ENCODE measurements at regions not wholly inside any gene's neighbourhood (a gene's known extent, or its start where the extent isn't known, plus 50 kb on each side); places are given as distances from the start of the nearest gene placed in this dataset.

DNA sequence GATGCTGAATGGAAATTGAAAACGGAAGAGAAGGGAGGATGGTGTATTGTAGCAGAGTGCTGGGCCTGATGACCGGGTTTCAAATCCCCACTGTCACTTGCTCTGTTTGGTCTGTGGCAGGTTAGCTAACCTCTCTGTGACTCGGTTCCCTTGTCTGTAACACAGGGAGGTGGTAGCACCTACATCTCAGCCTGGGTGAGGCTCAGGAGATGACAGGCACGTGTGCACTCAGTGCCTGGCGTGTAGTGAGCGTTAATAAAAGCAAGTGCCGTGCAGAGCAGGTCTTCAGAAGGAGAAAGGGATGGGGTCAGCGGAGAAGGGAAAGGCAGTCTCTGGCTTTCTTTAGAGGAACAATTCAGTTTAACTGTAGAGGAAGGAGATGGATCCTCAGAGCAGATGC lies 125.5 kb upstream of the SMIM21 start:
- no peaks in the 10 kb centered on the region for H3K36me3 ChIP-seq (ENCODE audit: control insufficient read depth, insufficient read depth, low read length)
- no peaks in the 10 kb centered on the region for H3K36me3 Mint-ChIP-seq

DNA sequence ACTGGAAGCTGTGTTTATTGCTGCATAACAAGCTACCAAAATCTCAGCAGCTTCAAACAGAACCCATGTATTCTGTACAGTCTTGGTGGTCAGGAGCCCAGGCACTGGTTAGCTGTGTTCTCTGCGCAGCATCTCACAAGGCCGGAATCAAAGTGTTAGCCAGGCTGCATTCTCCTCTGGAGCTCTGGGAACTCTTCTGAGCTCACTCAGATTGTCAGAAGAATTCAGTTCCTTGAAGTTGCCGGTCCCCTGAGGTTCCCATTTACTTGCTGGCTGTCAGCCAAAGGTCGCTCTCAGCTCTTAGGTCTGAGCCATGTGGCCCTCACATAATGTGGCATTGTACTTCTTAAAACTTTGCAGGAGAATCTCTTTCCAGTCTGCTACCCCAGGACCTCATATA lies 123.6 kb upstream of the SMIM21 start:
- Mint-ChIP-seq H3K9me3 (peaks cover 0 to 3% (median 0%) of the 10 kb centered on the region in 7 donors), H3K27ac (no peak overlapping the region), H3K4me3 (no peak overlapping the region), H3K4me1 (no peaks in the 10 kb centered on the region), H3K36me3 (no peaks in the 10 kb centered on the region), H3K27me3 (peaks cover 14% of the 10 kb centered on the region)
- Histone ChIP-seq H3K4me1 (ENCODE audit: control insufficient read depth, insufficient read depth, low read length, poor library complexity, severe bottlenecking) (no peaks in the 10 kb centered on the region), H3K27me3 (ENCODE audit: control insufficient read depth, insufficient read depth, low read length) (no peaks in the 10 kb centered on the region), H3K27ac (ENCODE audit: insufficient read depth, low read length, poor library complexity, severe bottlenecking) (no peak overlapping the region), H3K36me3 (ENCODE audit: control insufficient read depth, insufficient read depth, low read length) (no peaks in the 10 kb centered on the region), H3K4me3 (ENCODE audit: low read depth, low read length) (no peak overlapping the region), H3K9me3 (ENCODE audit: control insufficient read depth in 2 of 2, low read length in 2 of 2) (no peaks in the 10 kb centered on the region)
- DNase-seq = no peak
- no peak for ATAC-seq (ENCODE audit: low read depth in 2 of 2)

More for the DNA sequence above, 125.5 kb upstream of the SMIM21 start:
- no peak overlapping the region for H3K27ac ChIP-seq (ENCODE audit: insufficient read depth, low read length, poor library complexity, severe bottlenecking)
- H3K27me3 ChIP-seq (ENCODE audit: control insufficient read depth, insufficient read depth, low read length) = no peaks in the 10 kb centered on the region
- Mint-ChIP-seq H3K27me3 (peaks cover 14% of the 10 kb centered on the region), H3K4me1 (no peaks in the 10 kb centered on the region), H3K27ac (no peak overlapping the region), H3K9me3 (peaks cover 0 to 3% (median 0%) of the 10 kb centered on the region in 7 donors), H3K4me3 (no peak overlapping the region)
- no peaks in the 10 kb centered on the region for H3K9me3 ChIP-seq (ENCODE audit: control insufficient read depth in 2 of 2, low read length in 2 of 2)
- H3K4me3 ChIP-seq (ENCODE audit: low read depth, low read length) = no peak overlapping the region
- no peaks in the 10 kb centered on the region for H3K4me1 ChIP-seq (ENCODE audit: control insufficient read depth, insufficient read depth, low read length, poor library complexity, severe bottlenecking)
- no peak for DNase-seq
- no peak for ATAC-seq (ENCODE audit: low read depth in 2 of 2)

DNA sequence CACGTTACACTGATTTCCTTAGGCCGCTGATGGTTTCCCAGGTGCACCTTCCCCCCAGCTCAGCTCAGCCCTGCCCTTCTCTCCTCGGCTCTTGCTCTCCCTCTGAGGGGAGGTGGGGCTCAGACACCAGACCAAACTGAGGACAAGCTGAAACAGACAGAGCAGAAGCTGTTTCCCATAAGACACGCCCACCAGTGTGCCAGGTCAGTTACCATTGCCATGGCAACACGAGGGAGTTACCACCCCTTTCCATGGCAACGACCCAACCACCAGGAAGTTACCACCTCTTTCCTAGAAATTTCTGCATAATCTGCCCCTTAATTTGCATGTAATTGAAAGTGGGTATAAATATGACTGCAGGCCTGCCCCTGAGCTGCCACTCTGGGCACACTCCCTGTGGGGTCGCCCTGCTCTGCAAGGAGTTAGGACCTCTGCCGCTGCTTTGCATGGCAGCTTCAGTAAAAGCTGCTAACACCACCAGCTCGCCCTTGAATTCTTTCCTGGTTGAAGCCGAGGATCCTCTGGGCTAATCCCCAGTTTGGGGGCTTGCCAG lies 120.9 kb upstream of the SMIM21 start:
- Mint-ChIP-seq H3K4me1 (no peaks in the 10 kb centered on the region), H3K4me3 (no peak overlapping the region), H3K27me3 (peaks cover 11% of the 10 kb centered on the region), H3K9me3 (peaks cover 0 to 3% (median 0%) of the 10 kb centered on the region in 7 donors), H3K36me3 (no peaks in the 10 kb centered on the region), H3K27ac (no peak overlapping the region)
- no peak for ATAC-seq (ENCODE audit: low read depth in 2 of 2)
- Histone ChIP-seq H3K27ac (ENCODE audit: insufficient read depth, low read length, poor library complexity, severe bottlenecking) (no peak overlapping the region), H3K9me3 (ENCODE audit: control insufficient read depth in 2 of 2, low read length in 2 of 2) (no peaks in the 10 kb centered on the region), H3K4me1 (ENCODE audit: control insufficient read depth, insufficient read depth, low read length, poor library complexity, severe bottlenecking) (no peaks in the 10 kb centered on the region), H3K36me3 (ENCODE audit: control insufficient read depth, insufficient read depth, low read length) (no peaks in the 10 kb centered on the region), H3K4me3 (ENCODE audit: low read depth, low read length) (no peak overlapping the region), H3K27me3 (ENCODE audit: control insufficient read depth, insufficient read depth, low read length) (no peaks in the 10 kb centered on the region)
- peak in 1 of 3 donors; percentile 27 for DNase-seq

DNA sequence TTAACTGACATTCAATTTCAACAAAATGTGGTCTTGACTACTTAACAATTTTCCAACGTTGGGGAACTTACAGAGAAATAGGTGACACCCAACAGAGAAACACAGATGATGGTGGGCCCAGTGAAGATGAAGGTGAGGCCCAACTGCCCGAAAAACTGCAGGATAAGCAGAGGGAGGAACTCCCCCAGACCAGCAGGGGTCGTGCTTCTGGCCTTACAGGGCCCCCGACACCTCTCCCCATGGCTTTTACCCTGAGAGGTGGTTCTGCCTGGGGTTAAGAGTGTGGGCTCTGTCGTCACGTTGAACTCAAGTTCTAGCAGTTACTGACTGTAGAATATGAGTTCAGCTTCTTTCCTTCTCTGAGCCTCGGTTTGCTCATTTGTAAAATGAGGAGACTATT lies 119.5 kb upstream of the SMIM21 start:
- H3K9me3 ChIP-seq (ENCODE audit: control insufficient read depth in 2 of 2, low read length in 2 of 2) = no peaks in the 10 kb centered on the region
- no peaks in the 10 kb centered on the region for H3K36me3 ChIP-seq (ENCODE audit: control insufficient read depth, insufficient read depth, low read length)
- H3K27ac ChIP-seq (ENCODE audit: insufficient read depth, low read length, poor library complexity, severe bottlenecking) = no peak overlapping the region
- Mint-ChIP-seq H3K4me1 (no peaks in the 10 kb centered on the region), H3K9me3 (peaks cover 0 to 3% (median 0%) of the 10 kb centered on the region in 7 donors), H3K27ac (no peak overlapping the region), H3K27me3 (peaks cover 4% of the 10 kb centered on the region), H3K36me3 (no peaks in the 10 kb centered on the region), H3K4me3 (no peak overlapping the region)
- no peak overlapping the region for H3K4me3 ChIP-seq (ENCODE audit: low read depth, low read length)
- no peak for ATAC-seq (ENCODE audit: low read depth in 2 of 2)
- H3K4me1 ChIP-seq (ENCODE audit: control insufficient read depth, insufficient read depth, low read length, poor library complexity, severe bottlenecking) = no peaks in the 10 kb centered on the region
- H3K27me3 ChIP-seq (ENCODE audit: control insufficient read depth, insufficient read depth, low read length) = no peaks in the 10 kb centered on the region
- no peak for DNase-seq

DNA sequence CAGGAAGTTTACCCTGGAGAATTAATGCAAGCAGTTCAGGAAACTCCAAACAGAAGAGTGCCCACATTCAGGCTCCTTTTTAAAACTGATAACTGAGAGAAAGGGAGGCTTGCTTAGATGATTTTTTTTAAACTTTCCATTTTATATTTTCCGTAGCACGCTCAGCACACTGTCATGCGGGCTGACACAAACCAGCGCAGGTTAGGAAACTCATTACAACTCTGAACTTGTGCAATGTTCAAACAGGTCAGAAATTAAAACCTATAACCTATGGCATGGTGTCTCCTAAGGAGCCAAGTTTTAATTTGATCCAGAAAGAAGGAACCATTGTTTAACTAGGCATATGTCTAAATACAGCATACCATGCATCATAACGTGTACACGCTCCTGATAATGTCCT lies 117.7 kb upstream of the SMIM21 start:
- H3K4me1 Mint-ChIP-seq = no peaks in the 10 kb centered on the region
- H3K4me3 Mint-ChIP-seq = no peak overlapping the region
- DNase-seq (no peak), ATAC-seq (ENCODE audit: low read depth in 2 of 2) (no peak)
- H3K27me3 Mint-ChIP-seq = peaks cover 13% of the 10 kb centered on the region
- no peaks in the 10 kb centered on the region for H3K27me3 ChIP-seq (ENCODE audit: control insufficient read depth, insufficient read depth, low read length)
- no peaks in the 10 kb centered on the region for H3K36me3 Mint-ChIP-seq
- no peaks in the 10 kb centered on the region for H3K36me3 ChIP-seq (ENCODE audit: control insufficient read depth, insufficient read depth, low read length)
- H3K4me3 ChIP-seq (ENCODE audit: low read depth, low read length) = no peak overlapping the region
- no peak overlapping the region for H3K27ac ChIP-seq (ENCODE audit: insufficient read depth, low read length, poor library complexity, severe bottlenecking)
- no peak overlapping the region for H3K27ac Mint-ChIP-seq
- H3K9me3 Mint-ChIP-seq = peaks cover 0 to 3% (median 0%) of the 10 kb centered on the region in 7 donors
- H3K9me3 ChIP-seq (ENCODE audit: control insufficient read depth in 2 of 2, low read length in 2 of 2) = no peaks in the 10 kb centered on the region
- H3K4me1 ChIP-seq (ENCODE audit: control insufficient read depth, insufficient read depth, low read length, poor library complexity, severe bottlenecking) = no peaks in the 10 kb centered on the region

DNA sequence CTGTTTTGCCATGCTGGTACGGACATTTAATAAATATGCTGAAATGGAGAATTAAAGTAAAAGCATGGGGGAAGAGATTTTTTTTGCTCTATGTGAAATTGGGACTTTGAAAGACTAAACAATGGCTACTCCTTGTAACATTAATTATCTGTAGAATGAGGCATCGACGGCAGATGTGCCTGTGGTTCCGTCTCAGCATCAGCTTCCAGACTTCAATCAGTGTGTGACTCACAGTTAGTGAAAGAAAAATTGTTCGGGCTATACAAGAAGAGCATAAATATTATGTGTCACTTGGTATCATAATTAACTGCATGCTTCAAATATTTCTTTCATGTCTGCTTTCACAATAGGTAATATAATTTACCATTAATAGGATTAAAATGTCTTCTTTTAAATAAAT lies 117.0 kb upstream of the SMIM21 start:
- Mint-ChIP-seq H3K36me3 (no peaks in the 10 kb centered on the region), H3K4me1 (no peaks in the 10 kb centered on the region), H3K4me3 (no peak overlapping the region), H3K27ac (no peak overlapping the region), H3K9me3 (peaks cover 0 to 3% (median 0%) of the 10 kb centered on the region in 7 donors), H3K27me3 (peaks cover 19% of the 10 kb centered on the region)
- DNase-seq (no peak), ATAC-seq (ENCODE audit: low read depth in 2 of 2) (no peak)
- Histone ChIP-seq H3K36me3 (ENCODE audit: control insufficient read depth, insufficient read depth, low read length) (no peaks in the 10 kb centered on the region), H3K4me3 (ENCODE audit: low read depth, low read length) (no peak overlapping the region), H3K9me3 (ENCODE audit: control insufficient read depth in 2 of 2, low read length in 2 of 2) (no peaks in the 10 kb centered on the region), H3K4me1 (ENCODE audit: control insufficient read depth, insufficient read depth, low read length, poor library complexity, severe bottlenecking) (no peaks in the 10 kb centered on the region), H3K27ac (ENCODE audit: insufficient read depth, low read length, poor library complexity, severe bottlenecking) (no peak overlapping the region), H3K27me3 (ENCODE audit: control insufficient read depth, insufficient read depth, low read length) (no peaks in the 10 kb centered on the region)

DNA sequence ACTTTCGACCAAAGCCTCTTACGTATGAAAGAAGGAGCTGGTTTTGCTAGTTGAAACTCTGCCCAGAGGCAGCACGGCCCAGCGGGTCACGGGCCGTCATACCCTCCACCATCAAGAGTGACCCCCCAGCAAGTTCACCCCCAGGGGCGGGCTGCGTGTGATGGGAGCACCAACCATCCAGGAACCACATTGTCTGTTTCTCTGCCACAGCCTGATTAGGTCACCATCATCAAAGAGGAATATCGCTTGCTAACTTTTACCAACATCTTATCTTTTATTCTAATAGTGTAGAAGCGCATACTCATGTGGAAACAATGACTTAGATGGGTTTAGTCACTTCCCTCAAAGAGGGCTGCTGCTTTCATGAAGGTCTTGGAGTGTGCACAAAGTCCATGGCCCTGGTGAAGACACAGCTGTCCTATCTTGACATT lies 116.6 kb upstream of the SMIM21 start:
- Histone ChIP-seq H3K27me3 (ENCODE audit: control insufficient read depth, insufficient read depth, low read length) (no peaks in the 10 kb centered on the region), H3K36me3 (ENCODE audit: control insufficient read depth, insufficient read depth, low read length) (no peaks in the 10 kb centered on the region), H3K4me1 (ENCODE audit: control insufficient read depth, insufficient read depth, low read length, poor library complexity, severe bottlenecking) (no peaks in the 10 kb centered on the region), H3K27ac (ENCODE audit: insufficient read depth, low read length, poor library complexity, severe bottlenecking) (no peak overlapping the region), H3K4me3 (ENCODE audit: low read depth, low read length) (no peak overlapping the region), H3K9me3 (ENCODE audit: control insufficient read depth in 2 of 2, low read length in 2 of 2) (no peaks in the 10 kb centered on the region)
- ATAC-seq (ENCODE audit: low read depth in 2 of 2) (no peak), DNase-seq (no peak)
- Mint-ChIP-seq H3K27ac (no peak overlapping the region), H3K4me1 (no peaks in the 10 kb centered on the region), H3K36me3 (no peaks in the 10 kb centered on the region), H3K4me3 (no peak overlapping the region), H3K9me3 (peaks cover 0 to 1% (median 0%) of the 10 kb centered on the region in 7 donors), H3K27me3 (peaks cover 15% of the 10 kb centered on the region)

DNA sequence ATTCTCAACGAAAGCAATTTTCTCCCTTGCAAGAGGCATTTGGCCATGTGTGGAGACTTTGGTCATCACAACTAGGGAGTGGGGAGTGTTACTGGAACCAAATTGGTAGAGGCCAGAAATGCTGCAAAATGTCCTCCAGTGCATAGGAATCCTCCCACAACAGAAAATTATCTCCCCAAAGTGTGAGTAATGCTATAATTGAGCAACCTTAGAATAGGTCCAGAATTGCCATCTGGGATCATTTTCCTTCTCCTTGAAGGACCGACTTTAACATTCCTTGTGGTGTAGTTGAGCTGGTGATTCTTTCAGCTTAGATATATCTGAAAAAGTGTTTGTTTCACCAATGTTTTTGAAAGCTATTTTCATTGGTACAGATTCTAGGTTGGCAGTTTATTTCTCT lies 111.2 kb upstream of the SMIM21 start:
- no peak for DNase-seq
- Mint-ChIP-seq H3K4me1 (no peaks in the 10 kb centered on the region), H3K9me3 (peaks cover 0 to 1% (median 0%) of the 10 kb centered on the region in 7 donors), H3K27me3 (peaks cover 15% of the 10 kb centered on the region), H3K27ac (no peak overlapping the region), H3K36me3 (no peaks in the 10 kb centered on the region), H3K4me3 (no peak overlapping the region)
- no peak for ATAC-seq (ENCODE audit: low read depth in 2 of 2)
- H3K9me3 ChIP-seq (ENCODE audit: control insufficient read depth in 2 of 2, low read length in 2 of 2) = no peaks in the 10 kb centered on the region
- H3K36me3 ChIP-seq (ENCODE audit: control insufficient read depth, insufficient read depth, low read length) = no peaks in the 10 kb centered on the region
- no peaks in the 10 kb centered on the region for H3K27me3 ChIP-seq (ENCODE audit: control insufficient read depth, insufficient read depth, low read length)
- no peak overlapping the region for H3K4me3 ChIP-seq (ENCODE audit: low read depth, low read length)
- no peaks in the 10 kb centered on the region for H3K4me1 ChIP-seq (ENCODE audit: control insufficient read depth, insufficient read depth, low read length, poor library complexity, severe bottlenecking)
- no peak overlapping the region for H3K27ac ChIP-seq (ENCODE audit: insufficient read depth, low read length, poor library complexity, severe bottlenecking)
